ENCODE measurements at regions not wholly inside any gene's neighbourhood (a gene's known extent, or its start where the extent isn't known, plus 50 kb on each side); places are given as distances from the start of the nearest gene placed in this dataset.

DNA sequence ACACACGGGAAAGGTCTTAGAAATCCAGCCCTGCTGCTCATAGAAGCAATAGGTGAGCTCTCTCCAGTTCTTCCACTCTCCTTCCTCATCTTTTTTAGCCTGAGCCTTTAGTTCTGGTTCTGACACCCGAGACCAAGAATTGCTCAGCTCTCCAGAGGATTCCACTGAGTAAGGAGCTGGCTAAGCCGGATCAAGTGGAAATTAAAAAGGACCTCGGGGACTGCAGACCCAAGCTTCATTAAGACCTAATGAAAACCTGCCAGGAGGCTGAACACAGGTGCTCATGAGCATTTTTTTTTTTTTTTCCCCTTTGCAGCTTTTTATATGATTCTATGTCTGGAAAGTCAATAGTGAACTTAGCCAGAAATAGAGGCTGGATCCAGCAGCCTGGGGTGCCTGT is 1176.0 kb upstream of the AUTS2 start:
- H3K9me3 ChIP-seq (ENCODE audit: insufficient read depth, low read depth, low read length), result no peaks in the 10 kb centered on the region
- H3K4me3 ChIP-seq (ENCODE audit: low read length), result no peak overlapping the region
- no peak overlapping the region for H3K27ac ChIP-seq (ENCODE audit: low read length)
- H3K4me1 ChIP-seq (ENCODE audit: insufficient read depth, low read length), result no peaks in the 10 kb centered on the region
- no peak overlapping the region for H3K9ac ChIP-seq (ENCODE audit: low read depth, low read length)
- no peaks in the 10 kb centered on the region for H3K27me3 ChIP-seq (ENCODE audit: insufficient read depth, low read length)
- H3K36me3 ChIP-seq (ENCODE audit: insufficient read depth, low read depth, low read length), result no peaks in the 10 kb centered on the region

DNA sequence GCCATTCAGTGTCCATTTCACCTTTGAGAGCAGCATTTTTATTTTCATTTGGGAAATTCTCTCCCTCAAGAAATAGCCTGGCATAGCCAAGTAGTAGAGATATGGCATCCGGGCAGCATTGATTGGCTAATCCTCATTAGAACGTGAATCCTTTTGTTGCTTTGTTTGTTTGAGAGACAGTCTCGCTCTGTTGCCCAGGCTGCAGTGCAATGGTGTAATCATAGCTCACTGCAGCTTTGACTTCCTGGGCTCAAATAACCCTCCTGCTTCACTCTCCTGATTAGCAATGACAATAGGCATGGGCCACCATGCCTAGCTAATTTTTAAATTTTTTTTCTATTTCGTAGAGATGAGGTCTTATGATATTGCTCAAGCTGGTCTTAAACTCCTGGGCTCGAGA is 1174.9 kb upstream of the AUTS2 start:
- Histone ChIP-seq H3K27me3 (ENCODE audit: insufficient read depth, low read length) (no peaks in the 10 kb centered on the region), H3K4me3 (ENCODE audit: low read length) (no peak overlapping the region), H3K9me3 (ENCODE audit: insufficient read depth, low read depth, low read length) (no peaks in the 10 kb centered on the region), H3K9ac (ENCODE audit: low read depth, low read length) (no peak overlapping the region), H3K27ac (ENCODE audit: low read length) (no peak overlapping the region), H3K4me1 (ENCODE audit: insufficient read depth, low read length) (no peaks in the 10 kb centered on the region), H3K36me3 (ENCODE audit: insufficient read depth, low read depth, low read length) (no peaks in the 10 kb centered on the region)

DNA sequence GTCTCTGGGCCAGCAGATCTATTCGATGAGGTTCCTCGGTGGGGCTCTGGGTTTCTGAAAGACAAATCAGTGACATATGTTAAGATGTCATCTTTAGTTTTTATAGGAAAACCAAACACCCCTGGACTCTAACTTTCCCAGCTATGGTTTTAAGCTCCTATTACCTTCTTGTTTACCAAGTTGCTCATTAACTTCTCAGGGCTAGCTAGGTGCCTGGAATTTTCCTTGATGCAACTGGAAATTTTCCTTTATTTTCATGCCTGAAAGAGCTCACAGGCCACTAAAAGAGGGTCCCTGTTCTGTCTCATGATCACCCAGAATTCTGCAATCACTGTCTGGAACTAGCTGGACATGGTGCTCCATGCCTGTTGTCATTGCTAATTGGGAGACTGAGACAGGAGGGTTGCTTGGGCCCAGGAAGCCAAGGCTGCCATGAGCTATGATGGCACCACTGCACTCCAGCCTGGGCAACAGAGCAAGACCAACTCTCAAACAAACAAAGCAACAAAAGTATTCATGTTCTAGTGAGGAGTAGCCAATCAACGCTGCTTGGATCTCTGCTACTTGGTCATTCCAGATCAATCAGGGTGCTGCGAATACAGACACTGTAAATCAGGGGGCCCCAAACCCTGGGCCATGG is 1173.5 kb upstream of the AUTS2 start:
- no peaks in the 10 kb centered on the region for H3K4me1 ChIP-seq (ENCODE audit: insufficient read depth, low read length)
- no peaks in the 10 kb centered on the region for H3K36me3 ChIP-seq (ENCODE audit: insufficient read depth, low read depth, low read length)
- H3K27me3 ChIP-seq (ENCODE audit: insufficient read depth, low read length), result no peaks in the 10 kb centered on the region
- no peak overlapping the region for H3K4me3 ChIP-seq (ENCODE audit: low read length)
- H3K27ac ChIP-seq (ENCODE audit: low read length), result no peak overlapping the region
- H3K9me3 ChIP-seq (ENCODE audit: insufficient read depth, low read depth, low read length), result no peaks in the 10 kb centered on the region
- no peak overlapping the region for H3K9ac ChIP-seq (ENCODE audit: low read depth, low read length)

DNA sequence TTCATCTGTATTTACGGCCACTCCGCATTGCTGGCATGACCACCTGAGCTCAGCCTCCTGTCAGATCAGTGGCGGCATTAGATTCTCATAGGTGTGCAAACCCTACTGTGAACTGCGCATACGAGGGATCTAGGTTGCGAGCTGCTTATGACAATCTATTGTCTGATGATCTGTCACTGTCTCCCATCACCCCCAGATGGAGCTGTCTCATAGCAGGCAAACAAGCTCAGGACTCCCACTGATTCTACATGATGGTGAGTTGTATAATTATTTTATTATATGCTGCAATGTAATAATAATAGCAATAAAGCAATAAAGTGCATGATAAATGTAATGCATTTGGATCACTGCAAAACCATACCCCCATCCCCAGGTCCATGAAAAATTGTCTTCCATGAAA is 1172.9 kb upstream of the AUTS2 start:
- H3K9ac ChIP-seq (ENCODE audit: low read depth, low read length), result no peak overlapping the region
- no peaks in the 10 kb centered on the region for H3K27me3 ChIP-seq (ENCODE audit: insufficient read depth, low read length)
- no peaks in the 10 kb centered on the region for H3K36me3 ChIP-seq (ENCODE audit: insufficient read depth, low read depth, low read length)
- no peak overlapping the region for H3K4me3 ChIP-seq (ENCODE audit: low read length)
- no peaks in the 10 kb centered on the region for H3K4me1 ChIP-seq (ENCODE audit: insufficient read depth, low read length)
- H3K27ac ChIP-seq (ENCODE audit: low read length), result no peak overlapping the region
- H3K9me3 ChIP-seq (ENCODE audit: insufficient read depth, low read depth, low read length), result no peaks in the 10 kb centered on the region

DNA sequence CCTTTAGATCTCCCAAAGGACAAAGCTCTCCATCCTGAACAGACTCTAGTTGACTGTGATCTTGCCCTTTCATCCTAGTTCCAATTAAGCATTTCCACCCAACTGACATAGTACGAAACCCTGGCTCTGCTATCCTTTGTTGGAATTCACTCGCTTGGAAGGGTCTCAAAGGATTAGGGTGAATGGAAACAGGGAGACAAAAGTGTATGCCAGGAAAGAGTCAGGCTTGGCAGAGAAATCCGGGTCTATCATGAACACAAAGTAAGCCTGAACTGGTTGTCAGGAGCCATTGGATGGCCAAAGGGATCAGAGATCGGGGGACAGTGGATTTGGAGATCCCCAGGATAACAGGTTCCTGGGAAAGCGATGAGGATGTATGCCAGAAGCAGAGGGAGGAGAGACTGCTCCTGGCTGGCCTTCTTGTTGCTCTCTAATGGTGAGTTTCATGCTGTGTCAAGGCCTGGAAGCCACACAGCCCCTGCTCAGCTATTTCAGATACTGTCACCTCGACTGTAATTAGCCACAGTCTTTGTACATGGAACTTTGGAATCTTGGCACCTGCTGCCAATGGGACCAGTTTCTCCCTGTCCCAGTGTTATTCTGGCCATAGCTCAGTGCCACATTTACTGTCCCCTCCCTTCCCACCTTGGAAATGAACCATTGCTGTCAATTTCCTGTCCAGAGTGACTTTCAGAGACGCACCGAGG is 1168.7 kb upstream of the AUTS2 start:
- Histone ChIP-seq H3K27ac (ENCODE audit: low read length) (no peak overlapping the region), H3K4me1 (ENCODE audit: insufficient read depth, low read length) (no peaks in the 10 kb centered on the region), H3K4me3 (ENCODE audit: low read length) (no peak overlapping the region), H3K27me3 (ENCODE audit: insufficient read depth, low read length) (no peaks in the 10 kb centered on the region), H3K36me3 (ENCODE audit: insufficient read depth, low read depth, low read length) (no peaks in the 10 kb centered on the region), H3K9me3 (ENCODE audit: insufficient read depth, low read depth, low read length) (no peaks in the 10 kb centered on the region), H3K9ac (ENCODE audit: low read depth, low read length) (no peak overlapping the region)

DNA sequence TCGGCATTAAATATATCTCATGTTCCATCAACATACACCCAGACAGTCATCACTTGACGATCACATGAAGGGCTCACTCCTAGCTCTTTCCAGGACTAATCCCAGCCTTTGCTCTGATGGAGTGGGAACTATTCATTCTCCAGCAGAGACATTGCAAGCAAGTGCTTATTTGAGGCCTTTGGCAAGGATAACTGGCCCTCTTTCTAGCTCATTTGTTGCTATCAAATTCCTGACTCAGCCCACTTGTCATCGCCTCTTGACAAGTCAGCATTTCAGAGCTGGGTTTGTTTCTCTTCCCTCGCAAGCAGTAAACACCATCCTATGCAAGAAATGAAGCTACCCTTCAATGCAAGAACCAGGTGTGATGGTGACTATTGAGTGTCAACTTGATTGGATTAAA is 1165.7 kb upstream of the AUTS2 start:
- H3K9me3 ChIP-seq (ENCODE audit: insufficient read depth, low read depth, low read length), result no peaks in the 10 kb centered on the region
- H3K4me3 ChIP-seq (ENCODE audit: low read length), result no peak overlapping the region
- no peaks in the 10 kb centered on the region for H3K4me1 ChIP-seq (ENCODE audit: insufficient read depth, low read length)
- H3K27me3 ChIP-seq (ENCODE audit: insufficient read depth, low read length), result no peaks in the 10 kb centered on the region
- H3K27ac ChIP-seq (ENCODE audit: low read length), result no peak overlapping the region
- H3K9ac ChIP-seq (ENCODE audit: low read depth, low read length), result no peak overlapping the region
- H3K36me3 ChIP-seq (ENCODE audit: insufficient read depth, low read depth, low read length), result no peaks in the 10 kb centered on the region

DNA sequence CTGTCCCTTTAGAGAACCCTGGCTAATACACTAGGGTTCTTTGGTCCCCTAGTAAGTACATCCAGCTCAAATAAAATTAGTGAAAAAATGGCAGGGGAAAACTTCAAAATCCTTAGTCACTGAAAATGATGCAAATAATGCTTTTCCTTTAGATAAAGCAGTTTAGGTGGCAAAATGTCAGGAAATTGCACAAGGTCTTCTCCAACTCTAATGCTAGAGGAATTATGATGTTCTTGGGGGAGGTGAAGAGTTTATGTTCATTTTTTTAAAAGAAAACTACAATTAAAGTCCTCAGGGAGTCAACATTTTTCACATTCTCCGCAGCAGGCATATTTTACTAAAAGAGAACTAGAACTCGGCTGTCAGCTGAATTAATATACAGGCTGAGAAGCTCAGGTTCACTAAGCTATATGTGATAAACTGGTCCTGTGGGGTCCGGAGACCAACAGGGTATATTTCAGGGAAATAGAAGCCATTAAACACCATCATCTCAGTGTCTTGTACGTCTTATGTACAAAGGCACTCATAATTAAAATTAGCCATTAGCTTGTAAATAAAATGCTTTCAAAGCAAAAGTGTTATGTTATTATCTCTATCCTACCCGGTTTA is 1164.7 kb upstream of the AUTS2 start:
- no peak overlapping the region for H3K27ac ChIP-seq (ENCODE audit: low read length)
- no peaks in the 10 kb centered on the region for H3K9me3 ChIP-seq (ENCODE audit: insufficient read depth, low read depth, low read length)
- H3K36me3 ChIP-seq (ENCODE audit: insufficient read depth, low read depth, low read length), result no peaks in the 10 kb centered on the region
- no peaks in the 10 kb centered on the region for H3K4me1 ChIP-seq (ENCODE audit: insufficient read depth, low read length)
- no peaks in the 10 kb centered on the region for H3K27me3 ChIP-seq (ENCODE audit: insufficient read depth, low read length)
- H3K9ac ChIP-seq (ENCODE audit: low read depth, low read length), result no peak overlapping the region
- no peak overlapping the region for H3K4me3 ChIP-seq (ENCODE audit: low read length)

DNA sequence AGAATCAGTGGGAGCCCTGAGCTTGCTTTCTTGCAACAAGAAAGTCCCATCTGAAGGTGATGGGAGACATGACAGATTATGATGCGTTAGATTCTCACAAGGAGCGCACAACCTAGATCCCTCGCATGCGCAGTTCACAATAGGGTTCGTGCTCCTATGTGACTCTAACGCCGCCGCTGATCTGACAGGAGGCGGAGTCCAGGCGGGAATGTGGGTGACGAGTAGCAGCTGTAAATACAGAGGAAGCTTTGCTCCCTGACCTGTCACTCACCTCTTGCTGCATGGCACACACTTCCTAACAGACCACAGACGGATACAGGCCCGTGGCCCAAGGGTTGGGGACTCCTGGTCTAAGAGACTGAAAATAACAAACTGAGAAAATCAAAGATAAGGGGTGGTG is 1163.4 kb upstream of the AUTS2 start:
- no peaks in the 10 kb centered on the region for H3K4me1 ChIP-seq (ENCODE audit: insufficient read depth, low read length)
- no peak overlapping the region for H3K9ac ChIP-seq (ENCODE audit: low read depth, low read length)
- H3K27me3 ChIP-seq (ENCODE audit: insufficient read depth, low read length), result no peaks in the 10 kb centered on the region
- no peak overlapping the region for H3K27ac ChIP-seq (ENCODE audit: low read length)
- H3K36me3 ChIP-seq (ENCODE audit: insufficient read depth, low read depth, low read length), result no peaks in the 10 kb centered on the region
- no peak overlapping the region for H3K4me3 ChIP-seq (ENCODE audit: low read length)
- H3K9me3 ChIP-seq (ENCODE audit: insufficient read depth, low read depth, low read length), result no peaks in the 10 kb centered on the region

DNA sequence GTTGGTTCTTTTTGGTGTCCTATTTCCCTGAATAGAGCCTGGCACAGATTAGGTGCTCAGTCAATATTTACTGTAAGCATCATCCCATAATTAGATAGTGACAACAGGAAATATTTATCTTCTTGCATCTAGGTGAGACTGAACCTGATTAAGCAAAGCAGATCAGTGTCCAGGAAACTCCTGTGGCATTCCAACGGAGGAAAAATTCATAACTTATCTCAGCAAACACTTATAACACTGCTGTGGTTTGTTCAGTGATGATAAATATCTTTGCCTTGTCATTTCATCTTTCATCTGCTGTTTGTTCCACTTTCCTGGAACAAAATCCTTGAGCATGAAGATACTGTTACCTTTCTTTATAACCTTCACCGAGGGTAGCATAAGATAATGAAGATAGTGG is 1160.3 kb upstream of the AUTS2 start:
- Histone ChIP-seq H3K4me3 (ENCODE audit: low read length) (no peak overlapping the region), H3K9me3 (ENCODE audit: insufficient read depth, low read depth, low read length) (no peaks in the 10 kb centered on the region), H3K27ac (ENCODE audit: low read length) (no peak overlapping the region), H3K27me3 (ENCODE audit: insufficient read depth, low read length) (no peaks in the 10 kb centered on the region), H3K4me1 (ENCODE audit: insufficient read depth, low read length) (no peaks in the 10 kb centered on the region), H3K36me3 (ENCODE audit: insufficient read depth, low read depth, low read length) (no peaks in the 10 kb centered on the region), H3K9ac (ENCODE audit: low read depth, low read length) (no peak overlapping the region)

DNA sequence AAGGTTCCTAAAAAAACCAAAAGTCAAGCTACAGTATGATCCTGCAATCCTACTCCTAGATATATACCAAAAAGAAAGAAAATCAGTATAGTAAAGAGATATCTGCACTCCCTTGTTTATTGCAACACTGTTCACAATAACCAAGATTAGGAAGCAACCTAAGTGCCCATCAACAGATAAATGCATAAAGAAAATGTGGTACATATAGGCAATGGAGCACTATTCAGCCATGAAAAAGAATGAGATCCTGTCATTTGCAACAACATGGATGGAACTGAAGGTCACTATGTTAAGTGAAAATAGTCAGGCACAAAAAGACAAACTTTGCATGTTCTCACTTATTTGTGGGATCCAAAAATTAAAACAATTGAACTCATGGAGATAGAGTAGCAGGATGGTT is 1159.5 kb upstream of the AUTS2 start:
- no peak overlapping the region for H3K27ac ChIP-seq (ENCODE audit: low read length)
- no peaks in the 10 kb centered on the region for H3K27me3 ChIP-seq (ENCODE audit: insufficient read depth, low read length)
- H3K9ac ChIP-seq (ENCODE audit: low read depth, low read length), result no peak overlapping the region
- H3K4me3 ChIP-seq (ENCODE audit: low read length), result no peak overlapping the region
- no peaks in the 10 kb centered on the region for H3K4me1 ChIP-seq (ENCODE audit: insufficient read depth, low read length)
- H3K36me3 ChIP-seq (ENCODE audit: insufficient read depth, low read depth, low read length), result no peaks in the 10 kb centered on the region
- no peaks in the 10 kb centered on the region for H3K9me3 ChIP-seq (ENCODE audit: insufficient read depth, low read depth, low read length)

DNA sequence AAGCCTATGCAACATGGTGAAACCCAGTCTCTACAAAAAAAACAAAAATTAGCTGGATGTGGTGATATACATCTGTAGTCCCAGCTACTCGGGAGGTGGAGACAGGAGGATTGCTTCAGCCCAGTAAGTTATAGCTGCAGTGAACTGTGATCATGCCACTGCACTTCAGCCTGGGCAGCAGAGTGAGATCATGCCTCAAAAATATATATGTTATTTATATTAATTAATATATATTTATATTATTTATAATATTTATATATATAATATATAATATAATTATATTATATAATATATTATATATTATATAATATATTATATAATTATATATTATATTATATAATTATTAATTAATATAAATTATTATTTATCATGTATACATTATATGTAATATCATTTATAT is 1158.4 kb upstream of the AUTS2 start:
- Histone ChIP-seq H3K9me3 (ENCODE audit: insufficient read depth, low read depth, low read length) (no peaks in the 10 kb centered on the region), H3K4me3 (ENCODE audit: low read length) (no peak overlapping the region), H3K27me3 (ENCODE audit: insufficient read depth, low read length) (no peaks in the 10 kb centered on the region), H3K36me3 (ENCODE audit: insufficient read depth, low read depth, low read length) (no peaks in the 10 kb centered on the region), H3K27ac (ENCODE audit: low read length) (no peak overlapping the region), H3K9ac (ENCODE audit: low read depth, low read length) (no peak overlapping the region), H3K4me1 (ENCODE audit: insufficient read depth, low read length) (no peaks in the 10 kb centered on the region)

DNA sequence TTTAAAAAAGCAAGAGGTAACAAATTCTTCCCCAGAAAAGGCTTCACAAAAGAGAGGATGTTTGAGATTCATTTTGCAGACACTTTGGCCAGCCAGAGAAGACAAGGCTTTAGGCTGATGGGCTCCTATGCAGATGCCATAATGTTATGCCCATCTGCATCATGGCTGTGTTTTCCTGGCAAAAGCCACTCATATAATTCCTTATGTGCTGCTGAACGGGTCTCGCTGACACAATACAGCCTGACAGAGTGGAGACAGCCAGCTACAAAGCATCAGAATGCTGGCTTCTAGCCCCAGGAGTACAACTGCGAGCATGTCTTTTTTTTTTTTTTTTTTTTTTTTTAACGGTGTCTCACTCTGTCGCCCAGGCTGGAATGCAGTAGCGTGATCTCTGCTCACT is 1157.4 kb upstream of the AUTS2 start:
- no peak overlapping the region for H3K9ac ChIP-seq (ENCODE audit: low read depth, low read length)
- H3K9me3 ChIP-seq (ENCODE audit: insufficient read depth, low read depth, low read length), result no peaks in the 10 kb centered on the region
- H3K27me3 ChIP-seq (ENCODE audit: insufficient read depth, low read length), result no peaks in the 10 kb centered on the region
- no peak overlapping the region for H3K27ac ChIP-seq (ENCODE audit: low read length)
- no peak overlapping the region for H3K4me3 ChIP-seq (ENCODE audit: low read length)
- no peaks in the 10 kb centered on the region for H3K4me1 ChIP-seq (ENCODE audit: insufficient read depth, low read length)
- no peaks in the 10 kb centered on the region for H3K36me3 ChIP-seq (ENCODE audit: insufficient read depth, low read depth, low read length)

Data from iPS-20b (cell line).